GM18907 (cell line): ENCODE measurements at regions not wholly inside any gene's neighbourhood (a gene's known extent, or its start where the extent isn't known, plus 50 kb on each side); places are given as distances from the start of the nearest gene placed in this dataset.

Experiments used
- ATAC-seq: cut with Tn5 transposase; IDR thresholded peaks from one replicate; pipeline ENCODE4 v1.9.1; 2021; ENCODE audit warnings: mild to moderate bottlenecking, moderate library complexity; ENCODE audit not compliant: unreplicated experiment

DNA sequence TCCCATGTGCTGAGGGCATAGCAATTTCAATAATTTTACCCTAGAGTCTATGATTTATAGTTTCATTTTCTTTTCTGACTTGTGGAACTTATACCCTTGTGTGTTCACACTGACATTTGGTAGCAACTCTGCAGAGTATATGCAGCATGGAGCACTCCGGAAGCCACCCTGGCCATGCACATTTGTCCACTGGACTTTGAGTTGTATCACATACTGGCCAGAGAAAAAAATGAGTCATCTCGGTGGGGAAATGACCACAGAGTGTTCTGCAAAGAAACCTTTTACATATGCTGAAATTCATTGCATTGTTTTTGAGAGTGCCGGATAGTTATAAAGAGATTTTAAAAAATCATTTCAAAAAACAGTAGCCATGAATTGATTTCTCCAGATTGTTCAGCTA, 164.8 kb upstream of the COBL start:
- ATAC-seq, result no peak

- ATAC-seq, result no peak
Measured at GRCh38 chr7:51477819-51478218, 161.2 kb upstream of the COBL start.

DNA sequence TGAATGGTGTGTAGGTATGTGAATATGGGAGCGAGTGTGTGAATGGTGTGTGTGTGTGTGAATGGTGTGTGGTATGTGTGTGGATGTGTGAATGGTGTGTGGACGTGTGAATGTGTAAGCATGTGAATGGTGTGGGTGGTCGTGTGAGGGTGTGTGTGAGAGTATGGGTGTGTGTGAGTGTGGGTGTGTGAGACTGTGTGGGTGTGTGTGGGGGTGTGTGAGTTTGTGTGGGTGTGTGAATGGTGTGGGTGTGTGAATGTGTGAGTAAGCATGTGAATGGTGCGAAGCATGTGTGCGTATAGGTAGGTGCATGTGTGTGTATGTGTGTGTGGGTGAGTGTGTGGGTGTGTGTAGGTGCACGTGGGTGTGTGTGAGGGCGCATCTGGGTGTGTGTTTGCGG, 160.7 kb upstream of the COBL start:
- ATAC-seq, result no peak

GRCh38 chr7:51476026-51476425, 159.4 kb upstream of the COBL start:
- no peak for ATAC-seq

GRCh38 chr7:51472873-51473272, 156.3 kb upstream of the COBL start:
- ATAC-seq, result no peak

GRCh38 chr7:51471981-51472296, 155.3 kb upstream of the COBL start:
- ATAC-seq, result no peak

DNA sequence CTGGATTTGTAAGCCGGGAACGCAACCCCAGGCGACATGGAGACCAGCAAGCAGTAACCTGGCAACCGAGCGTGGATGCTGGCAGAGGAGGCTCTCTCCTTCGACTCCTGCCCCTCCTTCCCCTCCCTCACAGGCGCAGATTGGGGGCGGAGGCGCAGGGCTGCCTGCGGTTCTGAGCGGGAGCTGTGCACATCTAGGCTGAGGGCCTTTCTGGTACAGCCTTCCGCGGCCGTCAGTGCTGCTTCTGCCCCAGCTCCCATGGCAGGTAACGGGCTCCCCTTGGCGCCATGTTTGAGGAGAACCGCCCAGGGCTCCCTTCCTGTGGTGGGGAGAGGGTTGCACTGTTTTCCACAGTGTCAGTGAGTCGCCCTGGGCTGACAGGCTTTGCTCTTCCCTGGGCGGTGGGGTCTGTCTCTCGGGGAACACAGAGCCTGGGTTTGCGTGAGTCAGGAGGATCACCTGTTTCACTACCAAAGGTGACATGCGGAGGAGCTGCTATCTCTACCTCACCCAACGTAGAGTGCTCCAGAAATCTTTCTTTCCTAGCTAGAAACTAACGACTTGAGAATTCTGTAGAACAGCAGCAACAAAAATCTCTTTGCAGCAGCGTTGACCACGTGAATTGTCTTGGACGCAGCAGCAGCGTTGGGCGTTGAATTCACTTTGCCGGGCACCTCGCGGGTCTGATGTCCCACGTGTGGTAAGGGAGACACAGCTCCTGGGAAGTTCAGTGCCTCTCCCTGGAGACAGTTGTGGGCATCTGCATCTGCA, 154.8 kb upstream of the COBL start:
- ATAC-seq, result no peak

DNA sequence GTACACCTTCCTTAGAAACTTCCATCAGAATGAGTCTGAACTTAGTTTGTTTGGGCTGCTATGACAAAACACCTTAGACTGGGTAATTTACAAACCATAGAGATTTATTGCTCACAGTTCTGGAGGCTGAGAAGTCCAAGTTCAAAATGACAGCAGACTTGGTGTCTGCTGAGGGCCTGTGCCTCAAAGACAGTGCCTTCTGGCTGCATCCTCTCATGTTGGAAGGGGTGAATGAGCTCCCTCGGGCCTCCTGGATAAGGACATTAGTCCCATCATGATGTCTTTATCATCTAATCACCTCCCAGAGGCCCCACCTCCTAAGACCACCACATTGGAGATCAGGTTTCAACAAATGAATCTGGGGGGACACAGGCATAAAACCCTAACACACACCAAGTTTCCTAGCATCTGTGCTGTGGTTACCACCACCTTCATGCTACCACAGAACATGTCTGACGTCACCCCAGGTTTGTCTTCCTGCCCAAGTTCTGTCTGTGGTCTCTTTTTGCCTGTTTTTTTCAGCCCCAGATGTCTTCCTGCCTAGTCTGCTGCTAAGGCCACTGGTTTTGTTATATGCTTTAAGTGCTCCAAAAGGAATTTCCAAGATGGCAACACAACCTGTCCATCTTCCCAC, 150.9 kb upstream of the COBL start:
- no peak for ATAC-seq

GRCh38 chr7:51459809-51460208, 143.2 kb upstream of the COBL start:
- ATAC-seq, result no peak

- no peak for ATAC-seq
Measured at GRCh38 chr7:51458693-51459092, 142.1 kb upstream of the COBL start.

- ATAC-seq, result no peak
Measured at GRCh38 chr7:51457079-51457478, 140.5 kb upstream of the COBL start.

GRCh38 chr7:51456431-51457060, 139.9 kb upstream of the COBL start:
- ATAC-seq, result no peak

- no peak for ATAC-seq
Measured at GRCh38 chr7:51455948-51456347, 139.3 kb upstream of the COBL start.

DNA sequence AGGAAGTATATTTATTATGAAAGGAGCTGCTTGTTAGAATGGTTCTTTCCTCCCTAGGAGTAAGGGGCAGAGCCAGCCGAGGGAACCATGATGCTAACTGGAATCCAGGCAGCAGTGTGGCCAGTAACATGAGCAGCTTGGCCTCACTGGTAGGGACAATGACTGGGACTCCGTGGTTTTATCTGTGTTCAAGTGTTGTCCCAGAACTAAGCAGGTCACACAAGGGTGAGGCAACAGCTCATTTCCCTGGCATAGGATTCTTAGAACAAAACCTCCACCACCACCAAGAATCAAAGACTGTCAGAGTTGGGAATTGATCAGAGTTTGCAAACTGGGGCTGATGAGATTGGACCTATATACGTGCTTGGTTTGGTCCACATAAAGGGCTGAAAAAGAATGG, 138.9 kb upstream of the COBL start:
- no peak for ATAC-seq

DNA sequence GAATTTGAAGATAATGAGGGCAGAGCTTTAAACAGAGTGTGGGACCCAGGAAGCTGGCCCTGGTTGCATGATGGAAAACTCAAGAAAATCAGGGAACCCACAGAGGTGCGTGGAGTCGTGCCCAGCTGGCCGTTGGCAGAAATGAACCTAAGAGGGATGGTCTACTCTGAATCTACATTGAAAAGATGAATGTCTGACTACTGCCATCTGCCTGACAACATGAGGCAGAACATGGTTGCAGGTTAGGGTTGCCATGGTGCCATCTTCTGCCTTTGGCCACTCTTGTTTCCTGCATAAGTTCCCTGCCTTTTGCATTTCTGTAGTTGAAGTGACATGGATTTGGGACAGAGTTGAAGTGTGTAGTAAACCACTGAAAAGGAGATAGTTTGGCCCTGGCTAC, 138.5 kb upstream of the COBL start:
- no peak for ATAC-seq

DNA sequence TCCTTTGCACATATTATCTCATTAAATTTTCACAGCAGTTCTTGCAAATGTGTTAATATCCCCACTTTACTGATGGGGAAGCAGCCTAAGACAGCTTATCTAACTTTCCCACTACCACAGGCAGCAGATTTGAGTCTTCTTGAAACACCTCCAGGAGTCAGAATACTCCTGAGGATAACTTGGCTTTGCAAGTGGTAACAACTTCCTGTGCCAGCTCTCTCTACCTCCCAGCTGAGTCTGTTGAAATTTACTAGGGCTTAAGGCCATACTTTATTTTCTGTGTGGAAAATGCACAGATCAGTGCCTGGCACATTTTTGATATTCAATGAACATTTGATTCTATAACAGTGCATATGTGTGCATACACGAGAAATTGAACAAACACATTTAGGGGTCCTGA, 136.1 kb upstream of the COBL start:
- ATAC-seq, result no peak

DNA sequence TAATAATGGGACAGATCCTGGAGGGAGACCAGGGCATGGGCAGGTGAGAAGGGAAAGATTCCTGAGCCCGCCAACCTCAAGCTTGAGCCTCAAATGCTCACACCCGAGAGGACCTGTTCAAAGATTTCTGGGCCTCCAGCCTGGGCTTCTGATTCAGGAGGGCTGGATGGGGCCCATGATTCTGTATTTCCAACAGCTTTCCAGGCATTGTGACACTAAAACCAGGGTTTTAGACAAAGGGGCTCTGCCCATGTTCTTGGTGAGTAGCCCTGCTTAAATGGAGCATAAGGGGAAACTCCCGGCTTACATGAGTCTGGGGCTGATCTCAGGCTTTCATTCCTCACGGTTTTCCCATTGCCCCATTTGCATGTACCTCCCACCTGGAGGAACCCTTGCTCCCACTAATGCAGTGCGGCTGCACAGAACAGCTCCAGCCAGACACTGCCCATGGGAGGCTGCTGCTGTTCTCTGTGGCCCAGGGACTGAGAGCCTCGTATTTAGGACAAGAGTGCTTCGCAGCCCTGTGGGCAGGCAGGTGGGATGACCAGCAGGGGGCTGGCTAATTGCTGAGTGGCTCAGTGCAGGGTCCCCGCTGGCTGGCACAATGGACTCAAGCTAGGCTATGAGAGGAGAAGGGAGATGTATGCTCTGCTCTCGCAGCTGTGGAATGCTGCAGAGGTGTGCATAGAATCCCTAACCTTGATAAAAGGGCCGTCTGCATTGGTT, 135.3 kb upstream of the COBL start:
- no peak for ATAC-seq

GRCh38 chr7:51450541-51450940, 133.9 kb upstream of the COBL start:
- no peak for ATAC-seq

DNA sequence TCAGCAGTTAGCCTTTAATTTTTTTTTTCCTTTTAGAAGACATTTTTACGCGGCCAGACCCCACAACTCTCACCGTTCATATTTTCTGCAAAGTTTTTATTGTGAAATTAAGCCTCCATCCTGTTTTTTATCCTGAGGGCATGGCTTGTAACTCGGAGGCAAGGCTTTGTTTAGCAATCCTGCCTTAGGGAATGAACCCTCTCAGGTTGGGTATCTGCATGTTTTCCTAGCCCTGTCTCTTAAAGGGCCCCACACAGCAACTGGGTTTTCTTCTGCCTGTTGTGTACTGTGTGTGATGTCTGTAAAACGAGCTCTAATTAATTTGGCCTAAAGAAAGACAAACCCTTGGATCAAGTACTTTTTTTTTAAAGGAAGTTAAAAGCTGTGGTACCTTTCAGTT, 130.2 kb upstream of the COBL start:
- no peak for ATAC-seq

GRCh38 chr7:51446356-51446755, 129.7 kb upstream of the COBL start:
- no peak for ATAC-seq

- ATAC-seq, result no peak
Measured at GRCh38 chr7:51444936-51445335, 128.3 kb upstream of the COBL start.
